ENCODE measurements at regions not wholly inside any gene's neighbourhood (a gene's known extent, or its start where the extent isn't known, plus 50 kb on each side); places are given as distances from the start of the nearest gene placed in this dataset.
"Not testable (repeated sequence)": the region's sequence is repeated elsewhere in the genome, so short reads cannot be mapped to it uniquely, and the experiment has no call there.

GRCh38 chr10:27344568-27345454, 104.2 kb upstream of the ACBD5 start:
- no peak for DNase-seq (ENCODE audit: low spot score)

GRCh38 chr10:27341001-27341400, 100.4 kb upstream of the ACBD5 start:
- no peak for DNase-seq (ENCODE audit: low spot score)

- not testable (repeated sequence) for DNase-seq (ENCODE audit: low spot score)
These were observed 94.6 kb upstream of the ACBD5 start for GRCh38 chr10:27335246-27335645.

GRCh38 chr10:27330074-27330473, 89.5 kb upstream of the ACBD5 start:
- no peak for DNase-seq (ENCODE audit: low spot score)

- no peak for DNase-seq (ENCODE audit: low spot score)
These were observed 88.3 kb upstream of the ACBD5 start for GRCh38 chr10:27328946-27329345.

GRCh38 chr10:27326748-27327147, 86.2 kb upstream of the ACBD5 start:
- not testable (repeated sequence) for DNase-seq (ENCODE audit: low spot score)

- peak; percentile 77 for DNase-seq (ENCODE audit: low spot score)
These were observed 79.3 kb upstream of the ACBD5 start for GRCh38 chr10:27319752-27320431.

- DNase-seq (ENCODE audit: low spot score), result not testable (repeated sequence)
These were observed 78.5 kb upstream of the ACBD5 start for GRCh38 chr10:27319139-27319538.

- DNase-seq (ENCODE audit: low spot score), result not testable (repeated sequence)
These were observed 74.5 kb upstream of the ACBD5 start for GRCh38 chr10:27315082-27315481.

GRCh38 chr10:27313586-27313985, 73.0 kb upstream of the ACBD5 start:
- not testable (repeated sequence) for DNase-seq (ENCODE audit: low spot score)

GRCh38 chr10:27312854-27313253, 72.3 kb upstream of the ACBD5 start:
- DNase-seq (ENCODE audit: low spot score), result no peak

GRCh38 chr10:27311809-27312208, 71.2 kb upstream of the ACBD5 start:
- not testable (repeated sequence) for DNase-seq (ENCODE audit: low spot score)

- DNase-seq (ENCODE audit: low spot score), result not testable (repeated sequence)
These were observed 57.9 kb upstream of the ACBD5 start for GRCh38 chr10:27298522-27298850.

- DNase-seq (ENCODE audit: low spot score), result no peak
These were observed 57.4 kb upstream of the ACBD5 start for GRCh38 chr10:27297844-27298521.

- not testable (repeated sequence) for DNase-seq (ENCODE audit: low spot score)
These were observed 55.7 kb upstream of the ACBD5 start for GRCh38 chr10:27296285-27296684.

GRCh38 chr10:27291253-27291895, 50.8 kb upstream of the ACBD5 start:
- DNase-seq (ENCODE audit: low spot score), result not testable (repeated sequence)

Measured in ureter (tissue), 1 donor.